Testis (tissue), 2 donors: ENCODE measurements at regions not wholly inside any gene's neighbourhood (a gene's known extent, or its start where the extent isn't known, plus 50 kb on each side); places are given as distances from the start of the nearest gene placed in this dataset.

Source experiments
- DNase-seq: peaks from one replicate; pipeline ENCODE4 v3.0.0-alpha.2; 2019
- H3K27ac ChIP-seq, 2 donors: fragments of 200-600 bp; sonication (generic); one replicate each; pipeline ENCODE4 v1.5.1; 2019
- H3K27me3 ChIP-seq: fragments of 200-600 bp; sonication (generic); one replicate; pipeline ENCODE4 v1.5.1; 2019
- H3K36me3 ChIP-seq: fragments of 200-600 bp; sonication (generic); one replicate; pipeline ENCODE4 v1.5.1; 2017; ENCODE audit warnings: low read depth; ENCODE audit errors: missing control alignments
- H3K4me1 ChIP-seq: fragments of 200-600 bp; sonication (generic); one replicate; pipeline ENCODE4 v1.5.1; 2019
- H3K4me3 ChIP-seq, 2 donors: fragments of 200-600 bp; sonication (generic); one replicate each; pipeline ENCODE4 v1.5.1; 2017 to 2019
- H3K9me3 ChIP-seq: fragments of 200-600 bp; sonication (generic); one replicate; pipeline ENCODE4 v1.5.1; 2017
- POLR2A ChIP-seq: fragments of 450-650 bp; IDR thresholded peaks from one replicate; pipeline ENCODE4 v1.6.1; 2017; ENCODE audit warnings: antibody characterized with exemption, mild to moderate bottlenecking, moderate library complexity
- WGBS, 2 donors: methylation state at CpG; one replicate each; pipeline ENCODE4 v1.1.5; 2018; 5-methylcytosine and 5-hydroxymethylcytosine counted together
- intact Hi-C: fragments of 100-400 bp; cut with DNase I; formaldehyde crosslinking; loops from one replicate; pipeline ENCODE4 v1.15.1; 2023; ENCODE audit warnings: low total_unique reads
- TF ChIP-seq, protein P1 (sequence below), 3 experiments: fragments of 450-650 bp in 2 of 3; fragments of 200-600 bp in 1 of 3; sonication (generic) in 1 of 3; IDR thresholded peaks; one replicate each; pipeline ENCODE4 v1.5.1; 2016 to 2019; ENCODE audit warnings: antibody characterized with exemption in 3 of 3, mild to moderate bottlenecking in 2 of 3, moderate library complexity in 1 of 3

DNA sequence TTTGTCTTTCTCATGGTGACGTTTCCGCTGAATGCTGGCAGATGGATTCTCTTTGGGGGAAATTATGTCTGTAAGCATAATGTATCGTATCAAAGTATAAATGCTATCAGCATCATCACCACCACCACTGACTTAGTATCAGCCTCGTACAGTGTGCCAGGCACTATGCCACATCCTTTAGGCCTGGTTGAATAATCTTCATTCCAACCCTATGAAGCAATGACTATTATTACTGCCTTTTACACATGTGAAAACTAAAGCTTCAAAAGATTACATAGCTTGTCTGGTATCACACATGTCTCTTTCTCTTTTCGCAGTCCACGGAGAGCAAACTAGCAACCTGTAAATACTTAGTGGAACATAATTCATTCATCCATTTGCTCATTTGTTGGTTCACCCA is 166.7 kb upstream of the PRICKLE2 start:
- intact Hi-C loops, result no loop called here
- Histone ChIP-seq H3K36me3 (no peaks in the 10 kb centered on the region), H3K4me3 (no peak overlapping the region), H3K27me3 (no peaks in the 10 kb centered on the region), H3K27ac (no peak overlapping the region), H3K9me3 (no peaks in the 10 kb centered on the region), H3K4me1 (no peaks in the 10 kb centered on the region)
- 94% methylated on average over 6 of the region's 6 CpGs for WGBS, 2 donors
- DNase-seq, result no peak
- TF ChIP-seq, protein P1, sequence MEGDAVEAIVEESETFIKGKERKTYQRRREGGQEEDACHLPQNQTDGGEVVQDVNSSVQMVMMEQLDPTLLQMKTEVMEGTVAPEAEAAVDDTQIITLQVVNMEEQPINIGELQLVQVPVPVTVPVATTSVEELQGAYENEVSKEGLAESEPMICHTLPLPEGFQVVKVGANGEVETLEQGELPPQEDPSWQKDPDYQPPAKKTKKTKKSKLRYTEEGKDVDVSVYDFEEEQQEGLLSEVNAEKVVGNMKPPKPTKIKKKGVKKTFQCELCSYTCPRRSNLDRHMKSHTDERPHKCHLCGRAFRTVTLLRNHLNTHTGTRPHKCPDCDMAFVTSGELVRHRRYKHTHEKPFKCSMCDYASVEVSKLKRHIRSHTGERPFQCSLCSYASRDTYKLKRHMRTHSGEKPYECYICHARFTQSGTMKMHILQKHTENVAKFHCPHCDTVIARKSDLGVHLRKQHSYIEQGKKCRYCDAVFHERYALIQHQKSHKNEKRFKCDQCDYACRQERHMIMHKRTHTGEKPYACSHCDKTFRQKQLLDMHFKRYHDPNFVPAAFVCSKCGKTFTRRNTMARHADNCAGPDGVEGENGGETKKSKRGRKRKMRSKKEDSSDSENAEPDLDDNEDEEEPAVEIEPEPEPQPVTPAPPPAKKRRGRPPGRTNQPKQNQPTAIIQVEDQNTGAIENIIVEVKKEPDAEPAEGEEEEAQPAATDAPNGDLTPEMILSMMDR (IDR thresholded peaks at IDR 0.05), result no peak
- TF ChIP-seq POLR2A, result no peak

DNA sequence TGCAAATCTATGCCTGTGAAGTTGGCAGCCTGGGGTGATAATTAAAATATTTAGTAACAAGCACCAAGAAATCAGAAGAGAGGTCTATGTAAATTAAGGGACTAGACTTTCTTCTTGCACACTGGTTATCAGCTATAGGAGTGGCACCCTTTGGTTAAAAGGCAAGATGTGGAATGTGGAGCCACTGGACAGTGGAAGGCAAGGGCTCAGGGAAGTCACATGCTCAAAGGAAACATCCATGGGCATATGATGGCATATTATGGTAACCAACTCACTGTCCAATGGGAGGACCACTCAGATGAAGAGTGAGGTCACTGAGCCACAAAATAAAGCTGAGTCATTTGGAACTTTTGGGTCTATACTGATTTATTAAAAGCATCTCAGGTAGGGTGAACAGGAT is 165.6 kb upstream of the PRICKLE2 start:
- Histone ChIP-seq H3K9me3 (no peaks in the 10 kb centered on the region), H3K4me1 (no peaks in the 10 kb centered on the region), H3K4me3 (no peak overlapping the region), H3K27me3 (no peaks in the 10 kb centered on the region), H3K36me3 (no peaks in the 10 kb centered on the region), H3K27ac (no peak overlapping the region)
- TF ChIP-seq, protein P1 (IDR thresholded peaks at IDR 0.05), result no peak
- no peak for TF ChIP-seq POLR2A
- intact Hi-C loops, result no loop called here
- no peak for DNase-seq

DNA sequence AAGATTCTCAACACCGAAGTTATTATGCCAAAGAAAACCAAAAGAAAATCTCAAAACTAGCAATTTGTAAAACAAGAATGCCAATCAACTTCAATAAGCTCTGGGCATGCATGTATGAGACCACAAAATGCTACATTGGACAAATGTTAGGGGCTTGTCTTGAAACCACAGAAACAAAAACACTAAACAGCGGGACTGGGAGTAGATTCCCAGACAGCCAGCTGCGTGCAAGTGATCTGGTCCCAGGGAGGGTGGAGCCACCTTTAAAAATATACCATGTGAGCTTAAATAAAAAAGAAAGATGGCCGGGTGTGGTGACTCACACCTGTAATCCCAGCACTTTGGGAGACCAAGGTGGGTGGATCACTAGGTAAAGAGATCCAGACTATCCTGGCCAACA is 163.6 kb upstream of the PRICKLE2 start:
- no peaks in the 10 kb centered on the region for H3K27me3 ChIP-seq
- intact Hi-C loops, result no loop called here
- WGBS, 2 donors, result 91 to 92% methylated on average over 4 of the region's 4 CpGs
- no peaks in the 10 kb centered on the region for H3K9me3 ChIP-seq
- no peak for DNase-seq
- no peak overlapping the region for H3K27ac ChIP-seq
- H3K4me1 ChIP-seq, result no peaks in the 10 kb centered on the region
- H3K4me3 ChIP-seq, result no peak overlapping the region
- TF ChIP-seq, protein P1 (IDR thresholded peaks at IDR 0.05), result no peak
- TF ChIP-seq POLR2A, result no peak
- no peaks in the 10 kb centered on the region for H3K36me3 ChIP-seq

DNA sequence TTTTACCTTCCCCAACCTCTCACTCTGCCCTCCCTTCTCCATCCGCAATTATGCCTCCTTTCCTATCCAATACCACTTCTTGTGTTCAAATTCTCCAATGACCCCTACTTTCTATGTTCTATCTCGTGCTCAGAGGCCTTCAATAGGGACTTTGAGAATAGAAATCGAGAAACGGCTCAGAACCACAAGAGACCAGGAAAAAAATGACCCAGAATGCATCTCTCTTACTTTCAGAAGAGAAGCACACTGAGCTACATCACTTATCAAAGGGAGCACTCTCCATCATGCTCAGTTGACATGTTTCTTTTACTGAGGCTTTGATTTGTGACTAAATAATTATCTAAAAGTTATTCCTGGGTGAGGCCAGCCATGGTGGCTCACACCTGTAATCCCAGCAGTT is 162.4 kb upstream of the PRICKLE2 start:
- Histone ChIP-seq H3K27ac (no peak overlapping the region), H3K4me3 (no peak overlapping the region), H3K36me3 (no peaks in the 10 kb centered on the region), H3K9me3 (no peaks in the 10 kb centered on the region), H3K4me1 (no peaks in the 10 kb centered on the region), H3K27me3 (no peaks in the 10 kb centered on the region)
- WGBS, 2 donors, result 86 to 94% methylated on average over 4 of the region's 4 CpGs
- DNase-seq, result no peak
- TF ChIP-seq POLR2A, result no peak
- TF ChIP-seq, protein P1 (IDR thresholded peaks at IDR 0.05), result no peak
- intact Hi-C loops, result no loop called here

DNA sequence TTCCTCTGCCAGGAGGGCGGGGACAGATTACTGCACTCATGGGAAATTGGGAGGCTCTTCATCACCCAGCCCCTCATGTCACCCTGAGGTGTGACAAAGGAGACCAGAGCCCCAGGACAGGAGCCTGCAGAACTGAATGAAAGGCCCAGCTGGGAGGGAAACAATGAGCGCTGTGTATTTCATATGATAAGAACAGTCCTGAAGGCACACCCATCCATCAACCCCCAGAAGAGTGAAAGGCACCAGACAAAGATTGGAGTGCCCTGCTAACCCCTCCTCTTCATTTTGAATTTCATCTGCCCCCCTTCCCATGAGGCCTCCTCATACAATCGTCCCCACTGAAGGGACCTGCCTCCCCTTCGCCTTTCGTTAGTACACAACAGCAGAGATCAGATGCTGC is 160.0 kb upstream of the PRICKLE2 start:
- Histone ChIP-seq H3K27me3 (no peaks in the 10 kb centered on the region), H3K36me3 (no peaks in the 10 kb centered on the region), H3K27ac (no peak overlapping the region), H3K9me3 (no peaks in the 10 kb centered on the region), H3K4me3 (no peak overlapping the region), H3K4me1 (no peaks in the 10 kb centered on the region)
- intact Hi-C loops, result no loop called here
- TF ChIP-seq, protein P1 (IDR thresholded peaks at IDR 0.05), result no peak
- no peak for TF ChIP-seq POLR2A
- WGBS, 2 donors, result 72 to 73% methylated on average over 5 of the region's 5 CpGs
- no peak for DNase-seq
